BLaER1 treated with 17β-estradiol and CSF1 and Interleukin-3, amounts not matched to agents 10 nM and 100 nM (cell line): ENCODE measurements at regions not wholly inside any gene's neighbourhood (a gene's known extent, or its start where the extent isn't known, plus 50 kb on each side); places are given as distances from the start of the nearest gene placed in this dataset.

Experiments
- H3K27ac ChIP-seq, 11 experiments: shearing (Covaris generic); formaldehyde crosslinking; 2 replicates each; pipeline ENCODE4 v1.8.1; 2022
- H3K27me3 ChIP-seq, 11 experiments: shearing (Covaris generic); formaldehyde crosslinking; 2 replicates each; pipeline ENCODE4 v1.8.1; 2022
- H3K36me3 ChIP-seq, 11 experiments: shearing (Covaris generic); formaldehyde crosslinking; 2 replicates each; pipeline ENCODE4 v1.8.1; 2022
- H3K4me1 ChIP-seq, 10 experiments: shearing (Covaris generic); formaldehyde crosslinking; 2 replicates each; pipeline ENCODE4 v1.8.1; 2022
- H3K4me2 ChIP-seq, 11 experiments: shearing (Covaris generic); formaldehyde crosslinking; 2 replicates each; pipeline ENCODE4 v1.8.1; 2022
- H3K4me3 ChIP-seq, 10 experiments: shearing (Covaris generic); formaldehyde crosslinking; 2 replicates each; pipeline ENCODE4 v1.8.1; 2022
- H3K9ac ChIP-seq, 11 experiments: shearing (Covaris generic); formaldehyde crosslinking; 2 replicates each; pipeline ENCODE4 v1.8.1; 2022
- H3K9me3 ChIP-seq, 11 experiments: shearing (Covaris generic); formaldehyde crosslinking; replicated peaks in 1 of 11; 2 replicates each; pipeline ENCODE4 v1.8.1; 2022
- H4K20me1 ChIP-seq, 11 experiments: shearing (Covaris generic); formaldehyde crosslinking; 2 replicates each; pipeline ENCODE4 v1.8.1; 2022
- Cebpa-rat ChIP-seq, 11 experiments: shearing (Covaris generic); IDR thresholded peaks; 2 replicates each; pipeline ENCODE4 v1.8.1; 2022

GRCh38 chr5:125416055-125416454 is 669.6 kb upstream of the ZNF608 start:
- Histone ChIP-seq H3K4me2 (no peak overlapping the region), H3K4me1 (peaks cover 13 to 23% (median 21%) of the 10 kb centered on the region in 10 experiments), H3K27ac (no peak overlapping the region), H3K4me3 (no peak overlapping the region), H3K9me3 (no peaks in the 10 kb centered on the region), H4K20me1 (no peaks in the 10 kb centered on the region), H3K27me3 (no peaks in the 10 kb centered on the region), H3K36me3 (no peaks in the 10 kb centered on the region), H3K9ac (no peak overlapping the region)
- no peak for TF ChIP-seq Cebpa-rat (IDR thresholded peaks at IDR 0.05)

GRCh38 chr5:125421006-125421405 is 674.6 kb upstream of the ZNF608 start:
- H3K4me3 ChIP-seq: no peak overlapping the region
- no peaks in the 10 kb centered on the region for H3K4me1 ChIP-seq
- no peak overlapping the region for H3K27ac ChIP-seq
- no peaks in the 10 kb centered on the region for H3K27me3 ChIP-seq
- no peaks in the 10 kb centered on the region for H4K20me1 ChIP-seq
- H3K4me2 ChIP-seq: no peak overlapping the region
- H3K9ac ChIP-seq: no peak overlapping the region
- H3K9me3 ChIP-seq: no peaks in the 10 kb centered on the region
- no peaks in the 10 kb centered on the region for H3K36me3 ChIP-seq
- TF ChIP-seq Cebpa-rat (IDR thresholded peaks at IDR 0.05): no peak

GRCh38 chr5:125422342-125422741 is 675.9 kb upstream of the ZNF608 start:
- no peak overlapping the region for H3K27ac ChIP-seq
- no peaks in the 10 kb centered on the region for H3K4me1 ChIP-seq
- H3K9ac ChIP-seq: no peak overlapping the region
- H3K4me3 ChIP-seq: no peak overlapping the region
- H3K27me3 ChIP-seq: no peaks in the 10 kb centered on the region
- H4K20me1 ChIP-seq: no peaks in the 10 kb centered on the region
- H3K4me2 ChIP-seq: no peak overlapping the region
- no peaks in the 10 kb centered on the region for H3K9me3 ChIP-seq
- no peak for TF ChIP-seq Cebpa-rat (IDR thresholded peaks at IDR 0.05)
- no peaks in the 10 kb centered on the region for H3K36me3 ChIP-seq

GRCh38 chr5:125424402-125425141 is 678.1 kb upstream of the ZNF608 start:
- no peaks in the 10 kb centered on the region for H3K36me3 ChIP-seq
- H4K20me1 ChIP-seq: no peaks in the 10 kb centered on the region
- H3K4me1 ChIP-seq: no peaks in the 10 kb centered on the region
- H3K27me3 ChIP-seq: no peaks in the 10 kb centered on the region
- no peak overlapping the region for H3K4me3 ChIP-seq
- no peak overlapping the region for H3K27ac ChIP-seq
- H3K4me2 ChIP-seq: no peak overlapping the region
- H3K9ac ChIP-seq: no peak overlapping the region
- no peak for TF ChIP-seq Cebpa-rat (IDR thresholded peaks at IDR 0.05)
- 0 out of 22 replicates have a peak, but pooled peaks cover 0 to 7% (median 0%) of the 10 kb centered on the region in 11 experiments for H3K9me3 ChIP-seq

GRCh38 chr5:125429498-125429897 is 683.1 kb upstream of the ZNF608 start:
- no peaks in the 10 kb centered on the region for H3K27me3 ChIP-seq

GRCh38 chr5:125433457-125433856 is 687.0 kb upstream of the ZNF608 start:
- Histone ChIP-seq H3K27ac (no peak overlapping the region), H3K4me1 (no peaks in the 10 kb centered on the region), H4K20me1 (no peaks in the 10 kb centered on the region), H3K36me3 (no peaks in the 10 kb centered on the region), H3K4me2 (no peak overlapping the region), H3K9me3 (peaks cover 0 to 5% (median 0%) of the 10 kb centered on the region in 11 experiments; a peak in 2 of 22 replicates), H3K9ac (no peak overlapping the region), H3K4me3 (no peak overlapping the region), H3K27me3 (no peaks in the 10 kb centered on the region)
- no peak for TF ChIP-seq Cebpa-rat (IDR thresholded peaks at IDR 0.05)

More at GRCh38 chr5:125429498-125429897, 683.1 kb upstream of the ZNF608 start:
- Histone ChIP-seq H3K4me1 (no peaks in the 10 kb centered on the region), H3K4me3 (no peak overlapping the region), H3K27ac (no peak overlapping the region), H3K9ac (no peak overlapping the region), H3K36me3 (no peaks in the 10 kb centered on the region), H3K9me3 (peaks cover 0 to 12% (median 0%) of the 10 kb centered on the region in 11 experiments; a peak in 2 of 22 replicates), H4K20me1 (no peaks in the 10 kb centered on the region), H3K4me2 (no peak overlapping the region)
- no peak for TF ChIP-seq Cebpa-rat (IDR thresholded peaks at IDR 0.05)

GRCh38 chr5:125439243-125439642 is 692.8 kb upstream of the ZNF608 start:
- Histone ChIP-seq H3K4me1 (no peaks in the 10 kb centered on the region), H4K20me1 (no peaks in the 10 kb centered on the region)
- no peak for TF ChIP-seq Cebpa-rat (IDR thresholded peaks at IDR 0.05)

GRCh38 chr5:125440905-125441304 is 694.5 kb upstream of the ZNF608 start:
- no peaks in the 10 kb centered on the region; a peak in 1 of 20 replicates for H3K4me1 ChIP-seq
- no peak overlapping the region for H3K9ac ChIP-seq
- no peaks in the 10 kb centered on the region for H3K27me3 ChIP-seq
- no peak overlapping the region for H3K4me3 ChIP-seq
- TF ChIP-seq Cebpa-rat (IDR thresholded peaks at IDR 0.05): no peak
- H3K27ac ChIP-seq: no peak overlapping the region
- H4K20me1 ChIP-seq: no peaks in the 10 kb centered on the region
- H3K9me3 ChIP-seq: peaks cover 19 to 48% (median 31%) of the 10 kb centered on the region in 11 experiments; a peak in 21 of 22 replicates
- H3K36me3 ChIP-seq: no peaks in the 10 kb centered on the region
- no peak overlapping the region for H3K4me2 ChIP-seq

More at GRCh38 chr5:125439243-125439642, 692.8 kb upstream of the ZNF608 start:
- Histone ChIP-seq H3K4me2 (no peak overlapping the region), H3K36me3 (no peaks in the 10 kb centered on the region), H3K27me3 (no peaks in the 10 kb centered on the region), H3K27ac (no peak overlapping the region), H3K9me3 (peaks cover 19 to 40% (median 29%) of the 10 kb centered on the region in 11 experiments; a peak in 21 of 22 replicates), H3K9ac (no peak overlapping the region), H3K4me3 (no peak overlapping the region)

- H3K36me3 ChIP-seq: no peaks in the 10 kb centered on the region
- no peaks in the 10 kb centered on the region for H3K27me3 ChIP-seq
- no peak overlapping the region for H3K9ac ChIP-seq
- H4K20me1 ChIP-seq: no peaks in the 10 kb centered on the region
- peaks cover 3 to 28% (median 14%) of the 10 kb centered on the region in 11 experiments; a peak in 21 of 22 replicates for H3K9me3 ChIP-seq
- H3K4me1 ChIP-seq: no peaks in the 10 kb centered on the region; a peak in 1 of 20 replicates
- H3K27ac ChIP-seq: no peak overlapping the region
- no peak overlapping the region for H3K4me3 ChIP-seq
- no peak for TF ChIP-seq Cebpa-rat (IDR thresholded peaks at IDR 0.05)
- no peak overlapping the region for H3K4me2 ChIP-seq
These were observed 700.5 kb upstream of the ZNF608 start for GRCh38 chr5:125446986-125447385.

- Histone ChIP-seq H3K4me2 (no peak overlapping the region), H4K20me1 (no peaks in the 10 kb centered on the region), H3K27ac (no peak overlapping the region), H3K4me3 (no peak overlapping the region), H3K36me3 (no peaks in the 10 kb centered on the region), H3K9ac (no peak overlapping the region), H3K9me3 (no peaks in the 10 kb centered on the region), H3K27me3 (no peaks in the 10 kb centered on the region), H3K4me1 (no peaks in the 10 kb centered on the region)
- TF ChIP-seq Cebpa-rat (IDR thresholded peaks at IDR 0.05): no peak
These were observed 704.3 kb upstream of the ZNF608 start for GRCh38 chr5:125450771-125451170.
